SHP77 treated with DMSO at 0.1 percent for 48 hours (cell line): ENCODE measurements at regions not wholly inside any gene's neighbourhood (a gene's known extent, or its start where the extent isn't known, plus 50 kb on each side); places are given as distances from the start of the nearest gene placed in this dataset.
A peak's percentile ranks its signal among the peaks of the same experiment; 100 is the strongest.

Source experiments
- DNase-seq: peaks from one replicate; lab custom pipeline; 2025; lab: John Stamatoyannopoulos, UW

GRCh38 chr11:112753706-112754105 lies 207.5 kb upstream of the NCAM1 start:
- no peak for DNase-seq

GRCh38 chr11:112759418-112759817 lies 201.8 kb upstream of the NCAM1 start:
- DNase-seq, result no peak

GRCh38 chr11:112760396-112761059 lies 200.7 kb upstream of the NCAM1 start:
- no peak for DNase-seq

GRCh38 chr11:112761911-112762706 lies 199.1 kb upstream of the NCAM1 start:
- DNase-seq, result no peak

GRCh38 chr11:112762707-112763090 lies 198.5 kb upstream of the NCAM1 start:
- no peak for DNase-seq

- no peak for DNase-seq
These were observed 195.9 kb upstream of the NCAM1 start for GRCh38 chr11:112765337-112765736.

- peak; percentile 33 for DNase-seq
These were observed 192.1 kb upstream of the NCAM1 start for GRCh38 chr11:112769170-112769569.

GRCh38 chr11:112769584-112769983 lies 191.6 kb upstream of the NCAM1 start:
- no peak for DNase-seq

GRCh38 chr11:112770033-112770432 lies 191.2 kb upstream of the NCAM1 start:
- DNase-seq, result no peak

- no peak for DNase-seq
These were observed 190.7 kb upstream of the NCAM1 start for GRCh38 chr11:112770487-112770886.

- no peak for DNase-seq
These were observed 189.4 kb upstream of the NCAM1 start for GRCh38 chr11:112771851-112772250.

GRCh38 chr11:112773264-112773663 lies 188.0 kb upstream of the NCAM1 start:
- no peak for DNase-seq

GRCh38 chr11:112776834-112777233 lies 184.4 kb upstream of the NCAM1 start:
- DNase-seq, result no peak

- DNase-seq, result no peak
These were observed 183.9 kb upstream of the NCAM1 start for GRCh38 chr11:112777283-112777751.

GRCh38 chr11:112778091-112778876 lies 182.9 kb upstream of the NCAM1 start:
- DNase-seq, result no peak

GRCh38 chr11:112778877-112779266 lies 182.3 kb upstream of the NCAM1 start:
- DNase-seq, result no peak

- no peak for DNase-seq
These were observed 180.7 kb upstream of the NCAM1 start for GRCh38 chr11:112780351-112781087.

GRCh38 chr11:112783945-112784322 lies 177.3 kb upstream of the NCAM1 start:
- DNase-seq, result no peak

GRCh38 chr11:112784323-112785073 lies 176.7 kb upstream of the NCAM1 start:
- DNase-seq, result no peak

- no peak for DNase-seq
These were observed 176.1 kb upstream of the NCAM1 start for GRCh38 chr11:112785149-112785548.

- DNase-seq, result no peak
These were observed 175.5 kb upstream of the NCAM1 start for GRCh38 chr11:112785719-112786118.
